ENCODE measurements at regions not wholly inside any gene's neighbourhood (a gene's known extent, or its start where the extent isn't known, plus 50 kb on each side); places are given as distances from the start of the nearest gene placed in this dataset.

- TF ChIP-seq POLR2A (IDR thresholded peaks at IDR 0.05) = no peak
- TF ChIP-seq, protein P1, sequence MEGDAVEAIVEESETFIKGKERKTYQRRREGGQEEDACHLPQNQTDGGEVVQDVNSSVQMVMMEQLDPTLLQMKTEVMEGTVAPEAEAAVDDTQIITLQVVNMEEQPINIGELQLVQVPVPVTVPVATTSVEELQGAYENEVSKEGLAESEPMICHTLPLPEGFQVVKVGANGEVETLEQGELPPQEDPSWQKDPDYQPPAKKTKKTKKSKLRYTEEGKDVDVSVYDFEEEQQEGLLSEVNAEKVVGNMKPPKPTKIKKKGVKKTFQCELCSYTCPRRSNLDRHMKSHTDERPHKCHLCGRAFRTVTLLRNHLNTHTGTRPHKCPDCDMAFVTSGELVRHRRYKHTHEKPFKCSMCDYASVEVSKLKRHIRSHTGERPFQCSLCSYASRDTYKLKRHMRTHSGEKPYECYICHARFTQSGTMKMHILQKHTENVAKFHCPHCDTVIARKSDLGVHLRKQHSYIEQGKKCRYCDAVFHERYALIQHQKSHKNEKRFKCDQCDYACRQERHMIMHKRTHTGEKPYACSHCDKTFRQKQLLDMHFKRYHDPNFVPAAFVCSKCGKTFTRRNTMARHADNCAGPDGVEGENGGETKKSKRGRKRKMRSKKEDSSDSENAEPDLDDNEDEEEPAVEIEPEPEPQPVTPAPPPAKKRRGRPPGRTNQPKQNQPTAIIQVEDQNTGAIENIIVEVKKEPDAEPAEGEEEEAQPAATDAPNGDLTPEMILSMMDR (IDR thresholded peaks at IDR 0.05 in 8 of 11, conservative IDR thresholded peaks at IDR 0.05 in 3 of 11) = no peak
These were observed 58.7 kb upstream of the RMDN2 start for GRCh38 chr2:37866171-37866934.
